ENCODE measurements at regions not wholly inside any gene's neighbourhood (a gene's known extent, or its start where the extent isn't known, plus 50 kb on each side); places are given as distances from the start of the nearest gene placed in this dataset.

GRCh38 chr5:164012371-164012770 lies 507.0 kb downstream of the MAT2B start:
- TF ChIP-seq CTCF (IDR thresholded peaks at IDR 0.05), result no peak
- TF ChIP-seq FOXP1 (CRISPR knock-in tag; IDR thresholded peaks at IDR 0.05; ENCODE audit: borderline replicate concordance), result no peak
- TF ChIP-seq ZNF121 (CRISPR knock-in tag; IDR thresholded peaks at IDR 0.05), result no peak
- TF ChIP-seq TEAD1 (CRISPR knock-in tag; IDR thresholded peaks at IDR 0.05), result no peak
- TF ChIP-seq TEAD4 (CRISPR knock-in tag; IDR thresholded peaks at IDR 0.05), result no peak
- TF ChIP-seq, protein P1, sequence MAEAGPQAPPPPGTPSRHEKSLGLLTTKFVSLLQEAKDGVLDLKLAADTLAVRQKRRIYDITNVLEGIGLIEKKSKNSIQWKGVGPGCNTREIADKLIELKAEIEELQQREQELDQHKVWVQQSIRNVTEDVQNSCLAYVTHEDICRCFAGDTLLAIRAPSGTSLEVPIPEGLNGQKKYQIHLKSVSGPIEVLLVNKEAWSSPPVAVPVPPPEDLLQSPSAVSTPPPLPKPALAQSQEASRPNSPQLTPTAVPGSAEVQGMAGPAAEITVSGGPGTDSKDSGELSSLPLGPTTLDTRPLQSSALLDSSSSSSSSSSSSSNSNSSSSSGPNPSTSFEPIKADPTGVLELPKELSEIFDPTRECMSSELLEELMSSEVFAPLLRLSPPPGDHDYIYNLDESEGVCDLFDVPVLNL (CRISPR knock-in tag; IDR thresholded peaks at IDR 0.05; ENCODE audit: borderline replicate concordance, low read depth), result no peak
- TF ChIP-seq KAT7 (CRISPR knock-in tag; IDR thresholded peaks at IDR 0.05; ENCODE audit: borderline replicate concordance), result no peak
- TF ChIP-seq, protein P2, sequence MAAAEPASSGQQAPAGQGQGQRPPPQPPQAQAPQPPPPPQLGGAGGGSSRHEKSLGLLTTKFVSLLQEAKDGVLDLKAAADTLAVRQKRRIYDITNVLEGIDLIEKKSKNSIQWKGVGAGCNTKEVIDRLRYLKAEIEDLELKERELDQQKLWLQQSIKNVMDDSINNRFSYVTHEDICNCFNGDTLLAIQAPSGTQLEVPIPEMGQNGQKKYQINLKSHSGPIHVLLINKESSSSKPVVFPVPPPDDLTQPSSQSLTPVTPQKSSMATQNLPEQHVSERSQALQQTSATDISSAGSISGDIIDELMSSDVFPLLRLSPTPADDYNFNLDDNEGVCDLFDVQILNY (CRISPR knock-in tag; IDR thresholded peaks at IDR 0.05), result no peak
- no peak for TF ChIP-seq NFYB (CRISPR knock-in tag; conservative IDR thresholded peaks at IDR 0.05; ENCODE audit: low read depth)
- no peak for TF ChIP-seq CREB1 (CRISPR knock-in tag; IDR thresholded peaks at IDR 0.05)
- TF ChIP-seq, protein P3, sequence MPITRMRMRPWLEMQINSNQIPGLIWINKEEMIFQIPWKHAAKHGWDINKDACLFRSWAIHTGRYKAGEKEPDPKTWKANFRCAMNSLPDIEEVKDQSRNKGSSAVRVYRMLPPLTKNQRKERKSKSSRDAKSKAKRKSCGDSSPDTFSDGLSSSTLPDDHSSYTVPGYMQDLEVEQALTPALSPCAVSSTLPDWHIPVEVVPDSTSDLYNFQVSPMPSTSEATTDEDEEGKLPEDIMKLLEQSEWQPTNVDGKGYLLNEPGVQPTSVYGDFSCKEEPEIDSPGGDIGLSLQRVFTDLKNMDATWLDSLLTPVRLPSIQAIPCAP (CRISPR knock-in tag; IDR thresholded peaks at IDR 0.05), result no peak
